SK-N-SH treated with all-trans-retinoic acid at 6 μM for 48 hours (cell line): ENCODE measurements at regions not wholly inside any gene's neighbourhood (a gene's known extent, or its start where the extent isn't known, plus 50 kb on each side); places are given as distances from the start of the nearest gene placed in this dataset.

ENCODE experiments used
- ATAC-seq: fragments of 200-7000 bp; cut with Tn5 transposase; 3 replicates; pipeline ENCODE4 v1.9.1; 2020; ENCODE audit warnings: mild to moderate bottlenecking, moderate library complexity
- ARNTL ChIP-seq: fragments of 450-650 bp; formaldehyde crosslinking; IDR thresholded peaks from 2 replicates; pipeline ENCODE4 v1.5.0; 2020; ENCODE audit warnings: low read depth, mild to moderate bottlenecking, moderate library complexity, borderline replicate concordance
- BACH2 ChIP-seq: fragments of 250-450 bp; sonication (Bioruptor Pico); IDR thresholded peaks from 2 replicates; pipeline ENCODE4 v1.9.0; 2021; ENCODE audit warnings: mild to moderate bottlenecking, borderline replicate concordance
- CREB5 ChIP-seq: fragments of 250-450 bp; sonication (Bioruptor Pico); IDR thresholded peaks from 2 replicates; pipeline ENCODE4 v1.5.1; 2020; ENCODE audit warnings: low read depth, mild to moderate bottlenecking, moderate library complexity
- CSDC2 ChIP-seq: fragments of 250-450 bp; sonication (Bioruptor Pico); IDR thresholded peaks from 2 replicates; pipeline ENCODE4 v1.5.0; 2020; ENCODE audit warnings: mild to moderate bottlenecking, moderate library complexity
- CSRNP3 ChIP-seq: fragments of 250-450 bp; sonication (Bioruptor Pico); IDR thresholded peaks from 2 replicates; pipeline ENCODE4 v1.5.1; 2021; ENCODE audit warnings: mild to moderate bottlenecking, moderate library complexity
- ESRRG ChIP-seq: fragments of 250-450 bp; sonication (Bioruptor Pico); IDR thresholded peaks from 2 replicates; pipeline ENCODE4 v1.6.1; 2021; ENCODE audit warnings: mild to moderate bottlenecking
- GLIS3 ChIP-seq: fragments of 250-450 bp; sonication (Bioruptor Pico); IDR thresholded peaks from 2 replicates; pipeline ENCODE4 v1.5.0; 2020; ENCODE audit warnings: mild to moderate bottlenecking, moderate library complexity
- ISL1 ChIP-seq: fragments of 250-450 bp; sonication (Bioruptor Pico); IDR thresholded peaks from 2 replicates; pipeline ENCODE4 v2.1.2; 2022; ENCODE audit warnings: mild to moderate bottlenecking, moderate library complexity
- OSR1 ChIP-seq: fragments of 250-450 bp; sonication (Bioruptor Pico); IDR thresholded peaks from 2 replicates; pipeline ENCODE4 v1.8.0; 2022; ENCODE audit warnings: moderate library complexity, mild to moderate bottlenecking, inconsistent platforms
- PATZ1 ChIP-seq: fragments of 250-450 bp; sonication (Bioruptor Pico); IDR thresholded peaks from 2 replicates; pipeline ENCODE4 v1.8.0; 2020; ENCODE audit warnings: mild to moderate bottlenecking, moderate library complexity, borderline replicate concordance
- POU6F1 ChIP-seq: fragments of 250-450 bp; sonication (Bioruptor Pico); IDR thresholded peaks from 2 replicates; pipeline ENCODE4 v1.8.0; 2021; ENCODE audit warnings: low read depth, mild to moderate bottlenecking, moderate library complexity, borderline replicate concordance
- PPARA ChIP-seq: fragments of 250-450 bp; sonication (Bioruptor Pico); IDR thresholded peaks from 2 replicates; pipeline ENCODE4 v1.5.0; 2020; ENCODE audit warnings: mild to moderate bottlenecking, borderline replicate concordance
- RARB ChIP-seq: fragments of 250-450 bp; sonication (Bioruptor Pico); IDR thresholded peaks from 2 replicates; pipeline ENCODE4 v1.8.0; 2021; ENCODE audit warnings: mild to moderate bottlenecking, moderate library complexity
- SNAI2 ChIP-seq: fragments of 250-450 bp; sonication (Bioruptor Pico); IDR thresholded peaks from 2 replicates; pipeline ENCODE4 v1.5.0; 2020; ENCODE audit warnings: mild to moderate bottlenecking, moderate library complexity
- TCF4 ChIP-seq: fragments of 250-450 bp; sonication (Bioruptor Pico); IDR thresholded peaks from 2 replicates; pipeline ENCODE4 v1.8.0; 2021; ENCODE audit warnings: mild to moderate bottlenecking, moderate library complexity, borderline replicate concordance
- TOX ChIP-seq: fragments of 250-450 bp; sonication (Bioruptor Pico); IDR thresholded peaks from 2 replicates; pipeline ENCODE4 v1.8.0; 2021; ENCODE audit warnings: mild to moderate bottlenecking, moderate library complexity, borderline replicate concordance
- ZC3H10 ChIP-seq: fragments of 250-450 bp; sonication (Bioruptor Pico); IDR thresholded peaks from 2 replicates; pipeline ENCODE4 v1.5.1; 2021; ENCODE audit warnings: mild to moderate bottlenecking, moderate library complexity
- ZFP3 ChIP-seq: fragments of 250-450 bp; sonication (Bioruptor Pico); IDR thresholded peaks from 2 replicates; pipeline ENCODE4 v1.5.0; 2020; ENCODE audit warnings: mild to moderate bottlenecking, moderate library complexity
- ZFP30 ChIP-seq: fragments of 450-650 bp; formaldehyde crosslinking; IDR thresholded peaks from 2 replicates; pipeline ENCODE4 v1.5.0; 2022; ENCODE audit warnings: mild to moderate bottlenecking, moderate library complexity
- ZNF565 ChIP-seq: fragments of 450-650 bp; formaldehyde crosslinking; conservative IDR thresholded peaks from 2 replicates; pipeline ENCODE4 v1.5.0; 2020; ENCODE audit warnings: low read depth, mild to moderate bottlenecking, moderate library complexity
- ZNF70 ChIP-seq: fragments of 450-650 bp; formaldehyde crosslinking; IDR thresholded peaks from 2 replicates; pipeline ENCODE4 v1.5.0; 2020; ENCODE audit warnings: mild to moderate bottlenecking, moderate library complexity
- ZNF8 ChIP-seq: fragments of 450-650 bp; formaldehyde crosslinking; IDR thresholded peaks from 2 replicates; pipeline ENCODE4 v1.5.0; 2020; ENCODE audit warnings: mild to moderate bottlenecking, moderate library complexity

GRCh38 chr12:59972905-59973304 is 377.1 kb downstream of the SLC16A7 start:
- TF ChIP-seq CREB5 (CRISPR knock-in tag) (no peak), ZNF70 (CRISPR knock-in tag) (no peak), ZNF8 (CRISPR knock-in tag) (no peak), SNAI2 (CRISPR knock-in tag) (no peak), ZFP3 (CRISPR knock-in tag) (no peak), OSR1 (CRISPR knock-in tag) (no peak), TCF4 (CRISPR knock-in tag) (no peak), ESRRG (no peak), TOX (CRISPR knock-in tag) (no peak), CSDC2 (CRISPR knock-in tag) (no peak)
- TF ChIP-seq, all 23 proteins: peak for 0
- peak; percentile 58; the same call in 2 of the 3 replicates for ATAC-seq

- TF ChIP-seq BACH2 (CRISPR knock-in tag) (no peak), OSR1 (CRISPR knock-in tag) (no peak), RARB (CRISPR knock-in tag) (no peak), ESRRG (no peak), TCF4 (CRISPR knock-in tag) (peak; percentile 31; the same call in 1 of the 2 replicates), PATZ1 (peak; percentile 71; the same call in 1 of the 2 replicates), CREB5 (CRISPR knock-in tag) (peak; percentile 88), ZFP3 (CRISPR knock-in tag) (peak; percentile 37; the same call in 1 of the 2 replicates), PPARA (CRISPR knock-in tag) (no peak), CSRNP3 (CRISPR knock-in tag) (no peak), ZFP30 (CRISPR knock-in tag) (no peak), ZC3H10 (CRISPR knock-in tag) (peak; percentile 36; the same call in 1 of the 2 replicates), CSDC2 (CRISPR knock-in tag) (no peak), ARNTL (CRISPR knock-in tag) (no peak), ISL1 (CRISPR knock-in tag) (peak; percentile 95), TOX (CRISPR knock-in tag) (no peak), POU6F1 (CRISPR knock-in tag) (no peak)
- TF ChIP-seq, all 23 proteins: peak for 6
- ATAC-seq, result peak; percentile 82
These were observed 377.7 kb downstream of the SLC16A7 start for GRCh38 chr12:59973515-59973914.

- TF ChIP-seq RARB (CRISPR knock-in tag) (no peak), OSR1 (CRISPR knock-in tag) (no peak), BACH2 (CRISPR knock-in tag) (no peak), TCF4 (CRISPR knock-in tag) (no peak)
These were observed 381.9 kb downstream of the SLC16A7 start for GRCh38 chr12:59977779-59978178.

GRCh38 chr12:59980476-59980875 is 384.6 kb downstream of the SLC16A7 start:
- ATAC-seq, result no peak
- no peak for TF ChIP-seq ZNF565 (CRISPR knock-in tag)
- no peak for TF ChIP-seq ZFP30 (CRISPR knock-in tag)
- TF ChIP-seq CSDC2 (CRISPR knock-in tag), result no peak
- TF ChIP-seq PPARA (CRISPR knock-in tag), result no peak
- no peak for TF ChIP-seq ZFP3 (CRISPR knock-in tag)
- no peak for TF ChIP-seq GLIS3 (CRISPR knock-in tag)
- no peak for TF ChIP-seq CSRNP3 (CRISPR knock-in tag)
- no peak for TF ChIP-seq POU6F1 (CRISPR knock-in tag)
- TF ChIP-seq OSR1 (CRISPR knock-in tag), result no peak
- TF ChIP-seq ZC3H10 (CRISPR knock-in tag), result no peak

More at GRCh38 chr12:59977779-59978178, 381.9 kb downstream of the SLC16A7 start:
- ATAC-seq, result no peak
